ENCODE measurements at regions not wholly inside any gene's neighbourhood (a gene's known extent, or its start where the extent isn't known, plus 50 kb on each side); places are given as distances from the start of the nearest gene placed in this dataset.

DNA sequence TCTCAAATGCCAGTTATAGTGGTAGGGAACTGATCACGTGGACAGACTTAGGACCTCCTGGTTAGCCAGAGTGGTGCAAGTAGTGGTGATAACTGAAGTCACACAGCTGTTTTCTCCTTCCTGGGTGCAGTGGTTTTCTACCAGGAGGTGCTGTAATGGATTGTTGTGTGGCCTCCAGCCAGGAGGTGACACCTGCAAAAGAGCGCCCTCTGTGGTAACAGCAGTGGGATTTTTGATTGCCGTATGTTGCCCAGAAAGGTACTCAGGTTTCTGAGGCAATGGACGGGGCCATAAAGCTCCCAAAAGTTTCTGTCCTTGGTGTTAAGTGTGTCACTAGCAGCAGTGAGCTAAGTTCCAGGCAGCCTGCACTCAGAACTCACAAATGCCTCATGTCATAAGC, 1358.1 kb upstream of the DDX18 start:
- no peak overlapping the region for H3K27ac ChIP-seq (ENCODE audit: low read length)
- H4K20me1 ChIP-seq (ENCODE audit: insufficient read depth, low read length), result no peaks in the 10 kb centered on the region
- H3K4me1 ChIP-seq (ENCODE audit: insufficient read depth, low read length), result no peaks in the 10 kb centered on the region
- DNase-seq, result no peak
- H3K4me3 ChIP-seq (ENCODE audit: low read depth in 1 of 2, low read length in 2 of 2), result no peak overlapping the region
- no peaks in the 10 kb centered on the region for H3K79me2 ChIP-seq (ENCODE audit: insufficient read depth, low read length)
- H3K4me2 ChIP-seq (ENCODE audit: insufficient read depth, low read length), result no peak overlapping the region
- no peaks in the 10 kb centered on the region for H3K27me3 ChIP-seq (ENCODE audit: insufficient read depth, low read length, poor library complexity)
- ATAC-seq (ENCODE audit: insufficient read depth, low read depth), result no peak
- no peak overlapping the region for H2AFZ ChIP-seq (ENCODE audit: low read depth, low read length)
- H3K9ac ChIP-seq (ENCODE audit: low read depth, low read length), result no peak overlapping the region
- peaks cover 22% of the 10 kb centered on the region for H3K9me3 ChIP-seq (ENCODE audit: insufficient read depth, low read length, severe bottlenecking)
- no peaks in the 10 kb centered on the region for H3K36me3 ChIP-seq (ENCODE audit: insufficient read depth, low read length)
- TF ChIP-seq, protein P1, sequence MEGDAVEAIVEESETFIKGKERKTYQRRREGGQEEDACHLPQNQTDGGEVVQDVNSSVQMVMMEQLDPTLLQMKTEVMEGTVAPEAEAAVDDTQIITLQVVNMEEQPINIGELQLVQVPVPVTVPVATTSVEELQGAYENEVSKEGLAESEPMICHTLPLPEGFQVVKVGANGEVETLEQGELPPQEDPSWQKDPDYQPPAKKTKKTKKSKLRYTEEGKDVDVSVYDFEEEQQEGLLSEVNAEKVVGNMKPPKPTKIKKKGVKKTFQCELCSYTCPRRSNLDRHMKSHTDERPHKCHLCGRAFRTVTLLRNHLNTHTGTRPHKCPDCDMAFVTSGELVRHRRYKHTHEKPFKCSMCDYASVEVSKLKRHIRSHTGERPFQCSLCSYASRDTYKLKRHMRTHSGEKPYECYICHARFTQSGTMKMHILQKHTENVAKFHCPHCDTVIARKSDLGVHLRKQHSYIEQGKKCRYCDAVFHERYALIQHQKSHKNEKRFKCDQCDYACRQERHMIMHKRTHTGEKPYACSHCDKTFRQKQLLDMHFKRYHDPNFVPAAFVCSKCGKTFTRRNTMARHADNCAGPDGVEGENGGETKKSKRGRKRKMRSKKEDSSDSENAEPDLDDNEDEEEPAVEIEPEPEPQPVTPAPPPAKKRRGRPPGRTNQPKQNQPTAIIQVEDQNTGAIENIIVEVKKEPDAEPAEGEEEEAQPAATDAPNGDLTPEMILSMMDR (IDR thresholded peaks at IDR 0.05; ENCODE audit: borderline replicate concordance, extremely low read depth, low read length, poor library complexity, severe bottlenecking), result no peak
- TF ChIP-seq EZH2 (IDR thresholded peaks at IDR 0.05; ENCODE audit: borderline replicate concordance, low read depth, low read length, severe bottlenecking), result no peak

GRCh38 chr2:116467243-116467642, 1347.2 kb upstream of the DDX18 start:
- H3K27ac ChIP-seq (ENCODE audit: low read length), result no peak overlapping the region
- H3K9ac ChIP-seq (ENCODE audit: low read depth, low read length), result no peak overlapping the region
- no peak overlapping the region for H3K4me3 ChIP-seq (ENCODE audit: low read depth in 1 of 2, low read length in 2 of 2)
- no peak overlapping the region for H2AFZ ChIP-seq (ENCODE audit: low read depth, low read length)
- no peak for TF ChIP-seq EZH2 (IDR thresholded peaks at IDR 0.05; ENCODE audit: borderline replicate concordance, low read depth, low read length, severe bottlenecking)
- TF ChIP-seq, protein P1 (IDR thresholded peaks at IDR 0.05; ENCODE audit: borderline replicate concordance, extremely low read depth, low read length, poor library complexity, severe bottlenecking), result no peak
- no peaks in the 10 kb centered on the region for H3K27me3 ChIP-seq (ENCODE audit: insufficient read depth, low read length, poor library complexity)
- H3K36me3 ChIP-seq (ENCODE audit: insufficient read depth, low read length), result no peaks in the 10 kb centered on the region
- no peaks in the 10 kb centered on the region for H3K79me2 ChIP-seq (ENCODE audit: insufficient read depth, low read length)
- no peaks in the 10 kb centered on the region for H4K20me1 ChIP-seq (ENCODE audit: insufficient read depth, low read length)
- no peak overlapping the region for H3K4me2 ChIP-seq (ENCODE audit: insufficient read depth, low read length)
- no peak for ATAC-seq (ENCODE audit: insufficient read depth, low read depth)
- peaks cover 16% of the 10 kb centered on the region for H3K9me3 ChIP-seq (ENCODE audit: insufficient read depth, low read length, severe bottlenecking)
- no peaks in the 10 kb centered on the region for H3K4me1 ChIP-seq (ENCODE audit: insufficient read depth, low read length)
- DNase-seq, result no peak

- Histone ChIP-seq H2AFZ (ENCODE audit: low read depth, low read length) (no peak overlapping the region), H3K4me2 (ENCODE audit: insufficient read depth, low read length) (no peak overlapping the region), H3K79me2 (ENCODE audit: insufficient read depth, low read length) (no peaks in the 10 kb centered on the region), H3K9me3 (ENCODE audit: insufficient read depth, low read length, severe bottlenecking) (peaks cover 4% of the 10 kb centered on the region), H3K4me3 (ENCODE audit: low read depth in 1 of 2, low read length in 2 of 2) (no peak overlapping the region), H4K20me1 (ENCODE audit: insufficient read depth, low read length) (no peaks in the 10 kb centered on the region), H3K9ac (ENCODE audit: low read depth, low read length) (no peak overlapping the region), H3K27me3 (ENCODE audit: insufficient read depth, low read length, poor library complexity) (no peaks in the 10 kb centered on the region), H3K36me3 (ENCODE audit: insufficient read depth, low read length) (no peaks in the 10 kb centered on the region), H3K4me1 (ENCODE audit: insufficient read depth, low read length) (no peaks in the 10 kb centered on the region), H3K27ac (ENCODE audit: low read length) (no peak overlapping the region)
- DNase-seq (no peak), ATAC-seq (ENCODE audit: insufficient read depth, low read depth) (no peak)
- TF ChIP-seq, protein P1 (IDR thresholded peaks at IDR 0.05; ENCODE audit: borderline replicate concordance, extremely low read depth, low read length, poor library complexity, severe bottlenecking), result no peak
- TF ChIP-seq EZH2 (IDR thresholded peaks at IDR 0.05; ENCODE audit: borderline replicate concordance, low read depth, low read length, severe bottlenecking), result no peak
Measured at GRCh38 chr2:116477229-116477628, 1337.3 kb upstream of the DDX18 start.

DNA sequence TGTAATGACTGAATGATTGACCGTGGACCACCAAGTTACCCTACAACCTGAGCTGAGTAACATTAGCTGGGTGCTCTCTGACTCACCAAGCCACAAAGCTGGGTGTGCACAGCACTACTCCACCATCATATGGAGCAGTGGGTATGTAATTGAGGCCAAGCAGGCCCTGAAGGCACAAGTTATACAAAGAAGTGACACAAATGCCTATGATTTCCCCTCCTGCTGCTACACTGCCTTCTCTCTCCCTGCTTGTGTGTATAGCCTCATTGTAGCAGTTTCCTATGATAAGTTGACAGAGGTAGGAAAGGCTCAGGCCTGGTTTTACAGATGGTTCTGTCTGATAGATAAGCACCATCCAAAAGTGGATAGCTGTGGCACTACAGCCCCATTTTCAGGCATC, 1327.2 kb upstream of the DDX18 start:
- Histone ChIP-seq H3K4me1 (ENCODE audit: insufficient read depth, low read length) (no peaks in the 10 kb centered on the region), H3K27ac (ENCODE audit: low read length) (no peak overlapping the region), H3K9me3 (ENCODE audit: insufficient read depth, low read length, severe bottlenecking) (peaks cover 20% of the 10 kb centered on the region)

More for the DNA sequence above, 1327.2 kb upstream of the DDX18 start:
- Histone ChIP-seq H3K4me2 (ENCODE audit: insufficient read depth, low read length) (no peak overlapping the region), H3K4me3 (ENCODE audit: low read depth in 1 of 2, low read length in 2 of 2) (no peak overlapping the region), H4K20me1 (ENCODE audit: insufficient read depth, low read length) (no peaks in the 10 kb centered on the region), H3K9ac (ENCODE audit: low read depth, low read length) (no peak overlapping the region), H2AFZ (ENCODE audit: low read depth, low read length) (no peak overlapping the region), H3K79me2 (ENCODE audit: insufficient read depth, low read length) (no peaks in the 10 kb centered on the region), H3K36me3 (ENCODE audit: insufficient read depth, low read length) (no peaks in the 10 kb centered on the region), H3K27me3 (ENCODE audit: insufficient read depth, low read length, poor library complexity) (no peaks in the 10 kb centered on the region)
- no peak for TF ChIP-seq EZH2 (IDR thresholded peaks at IDR 0.05; ENCODE audit: borderline replicate concordance, low read depth, low read length, severe bottlenecking)
- TF ChIP-seq, protein P1 (IDR thresholded peaks at IDR 0.05; ENCODE audit: borderline replicate concordance, extremely low read depth, low read length, poor library complexity, severe bottlenecking), result no peak
- DNase-seq, result no peak
- ATAC-seq (ENCODE audit: insufficient read depth, low read depth), result no peak

Measured in DND-41 (cell line).